GM18870 (cell line): ENCODE measurements at regions not wholly inside any gene's neighbourhood (a gene's known extent, or its start where the extent isn't known, plus 50 kb on each side); places are given as distances from the start of the nearest gene placed in this dataset.

ENCODE experiments used
- ATAC-seq: cut with Tn5 transposase; IDR thresholded peaks from one replicate; pipeline ENCODE4 v1.9.1; 2021; ENCODE audit warnings: moderate library complexity; ENCODE audit not compliant: unreplicated experiment

DNA sequence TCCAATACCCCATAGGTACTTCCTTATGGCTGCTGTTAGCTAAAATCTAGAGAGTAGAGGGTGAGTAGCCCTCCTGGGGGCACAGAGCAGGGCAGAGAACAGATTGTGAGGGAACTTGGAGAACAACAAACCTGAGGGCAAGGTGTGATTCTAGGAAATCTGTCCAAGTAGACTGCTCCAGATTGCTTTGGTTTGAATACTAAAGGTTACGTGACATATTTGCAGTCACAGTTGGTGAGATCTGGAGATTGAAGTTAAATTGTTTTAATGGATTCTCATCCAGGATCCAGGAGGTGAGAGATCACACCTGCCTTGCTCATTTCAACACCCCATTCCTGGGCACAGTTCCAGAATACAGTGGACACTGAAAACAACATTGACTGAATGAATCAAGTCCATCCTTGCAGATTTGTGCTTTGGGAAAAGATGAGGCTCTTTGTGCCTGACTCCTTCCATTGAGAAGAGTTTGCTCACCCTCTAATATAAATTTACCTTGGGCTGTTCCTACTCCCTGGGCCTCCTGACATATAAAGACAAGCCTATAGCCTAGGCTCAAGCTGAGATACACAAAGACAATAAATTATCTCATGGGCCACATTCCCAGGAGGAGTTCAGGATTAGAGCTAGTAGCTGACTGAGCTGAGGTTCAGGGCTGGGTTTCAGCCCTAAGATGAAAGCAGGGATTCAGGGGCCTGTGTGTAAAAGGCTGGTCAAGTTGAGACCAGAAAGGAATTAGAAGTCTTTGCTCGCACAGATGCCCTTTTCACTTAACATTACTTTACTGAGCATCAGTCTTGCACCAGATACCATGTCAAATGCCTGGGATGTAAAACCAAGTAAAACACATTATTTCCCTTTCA is 400.9 kb upstream of the MCTP2 start:
- no peak for ATAC-seq

DNA sequence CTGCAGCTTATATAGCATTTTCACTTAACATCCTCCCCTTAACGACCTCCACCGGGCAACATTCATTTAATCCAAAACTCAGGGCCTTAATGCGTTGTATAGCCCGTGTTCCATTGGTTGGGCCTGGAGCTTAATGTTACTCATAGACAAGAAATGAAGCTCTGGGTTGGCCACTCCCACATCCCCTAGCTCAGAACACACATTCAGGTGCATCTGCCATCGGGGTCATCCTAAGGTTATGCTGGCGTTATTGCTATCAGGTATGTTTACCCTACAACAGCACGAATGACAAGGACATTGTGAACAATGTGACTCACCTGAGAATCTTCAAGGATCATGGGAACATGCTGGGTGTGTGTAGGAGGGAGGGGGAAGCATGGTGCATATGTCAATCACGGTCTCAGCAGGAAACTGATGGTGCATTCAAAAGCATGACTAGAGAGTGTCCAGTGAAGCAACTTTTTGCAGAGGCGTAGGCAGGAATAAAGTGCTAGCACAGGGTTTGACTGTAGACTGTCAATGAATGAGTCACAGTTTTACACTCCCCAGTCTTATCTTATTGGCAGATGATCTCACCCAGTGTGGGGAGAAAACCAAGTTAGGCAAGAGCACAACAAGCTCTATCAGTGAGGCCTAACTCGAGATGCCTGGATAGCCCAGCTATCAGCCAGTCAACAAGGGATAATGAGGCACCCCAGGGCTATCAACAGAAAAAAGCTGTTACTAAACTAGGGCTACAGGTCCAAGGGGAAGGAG is 402.1 kb upstream of the MCTP2 start:
- ATAC-seq: peak; percentile 61

DNA sequence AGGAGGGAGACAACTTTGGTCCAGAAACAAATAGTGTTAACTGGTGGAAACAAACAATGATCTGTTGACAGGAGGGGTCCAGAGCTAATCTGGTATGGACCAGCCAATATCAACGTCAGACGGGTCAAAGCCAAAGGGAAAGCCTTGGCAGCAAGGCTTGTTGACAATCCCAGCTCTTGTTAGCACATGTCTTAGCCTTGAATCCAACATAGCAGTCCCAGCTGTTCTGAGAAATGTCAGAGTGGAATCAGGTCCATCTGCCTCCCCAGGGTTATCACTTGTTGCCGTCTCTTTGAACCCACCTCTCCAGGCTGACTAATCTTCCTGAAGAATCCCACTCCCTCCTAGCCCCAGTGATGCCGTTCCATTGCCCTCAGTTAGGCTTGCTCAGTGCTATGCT is 404.6 kb upstream of the MCTP2 start:
- no peak for ATAC-seq

DNA sequence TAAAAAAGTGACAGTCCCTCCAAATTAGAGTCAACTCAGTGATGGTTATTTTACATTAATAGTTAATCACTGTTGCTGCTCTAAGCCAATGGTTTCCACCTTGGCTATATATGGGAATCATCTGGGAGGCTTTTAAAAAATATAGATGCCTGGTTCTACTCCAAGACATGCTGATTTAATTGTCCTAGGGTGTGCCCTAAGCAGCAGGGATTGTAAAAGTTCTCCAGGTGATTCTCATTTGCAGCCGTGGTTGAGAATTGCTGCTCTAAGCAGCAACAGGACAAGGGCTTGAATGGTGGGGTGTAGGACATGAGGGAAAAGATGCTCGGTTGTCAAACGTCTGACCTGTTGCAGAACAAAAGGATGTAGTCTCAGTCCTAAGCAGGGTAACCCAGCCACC is 405.1 kb upstream of the MCTP2 start:
- no peak for ATAC-seq

DNA sequence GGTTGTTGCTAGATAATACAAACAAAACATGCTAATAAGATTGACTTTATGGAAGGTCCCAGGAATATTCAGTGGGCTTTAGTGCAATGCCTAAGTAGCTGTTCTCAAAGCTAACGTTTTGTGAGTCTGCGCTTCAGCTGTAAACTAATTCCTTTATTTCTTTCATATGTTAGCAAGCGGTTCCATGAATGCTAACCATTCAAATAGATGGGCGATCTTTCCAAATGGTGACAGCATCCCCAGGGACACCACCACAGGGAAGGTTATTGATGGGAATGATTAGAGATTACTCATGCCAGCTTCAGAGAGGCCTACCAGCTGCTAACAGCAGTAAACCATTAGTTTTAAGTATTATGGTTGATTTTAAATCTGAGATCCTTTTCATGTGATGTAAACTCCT is 405.7 kb upstream of the MCTP2 start:
- no peak for ATAC-seq

DNA sequence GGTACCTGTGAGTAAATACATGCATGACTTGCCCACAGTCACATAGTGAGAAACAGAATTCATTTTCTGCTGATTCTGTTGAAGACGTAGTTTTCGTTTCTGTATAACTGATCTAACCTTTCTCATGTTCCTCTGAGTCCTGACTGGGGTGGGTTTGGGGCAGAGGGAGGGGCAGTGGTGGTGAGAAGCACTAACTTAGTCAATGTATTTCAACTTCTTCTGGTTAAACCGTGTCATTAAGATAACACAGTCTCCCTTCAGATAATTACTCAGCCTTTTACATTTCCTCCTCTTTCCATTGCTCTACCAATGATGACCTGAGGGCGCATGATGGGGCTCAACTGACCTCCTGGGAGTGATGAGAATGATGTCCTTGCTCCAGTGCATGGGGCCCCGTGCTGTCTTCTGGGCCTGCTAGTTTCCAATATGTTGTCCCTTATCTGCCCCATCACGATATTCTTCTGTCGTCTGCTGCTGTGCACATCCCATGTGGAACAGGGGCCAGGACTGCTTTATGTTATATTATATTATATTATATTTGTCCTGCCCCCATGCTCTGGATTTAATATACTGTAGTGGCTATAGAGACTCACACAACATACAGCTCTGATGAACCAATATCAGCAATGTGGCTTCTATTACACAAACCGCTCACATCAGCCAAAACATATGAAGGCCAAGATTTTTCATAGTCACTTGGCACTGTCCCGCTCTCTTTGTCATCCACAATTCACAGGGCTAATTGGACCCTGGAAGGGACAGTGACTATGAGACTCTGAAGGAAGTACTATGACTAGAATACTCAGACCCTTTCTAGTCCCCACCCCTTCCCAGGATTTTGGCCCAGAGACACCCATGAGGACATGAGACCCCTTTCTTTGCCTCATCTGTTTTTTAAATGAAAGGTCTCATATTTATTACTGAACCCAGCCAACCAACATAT is 407.1 kb upstream of the MCTP2 start:
- ATAC-seq: no peak

DNA sequence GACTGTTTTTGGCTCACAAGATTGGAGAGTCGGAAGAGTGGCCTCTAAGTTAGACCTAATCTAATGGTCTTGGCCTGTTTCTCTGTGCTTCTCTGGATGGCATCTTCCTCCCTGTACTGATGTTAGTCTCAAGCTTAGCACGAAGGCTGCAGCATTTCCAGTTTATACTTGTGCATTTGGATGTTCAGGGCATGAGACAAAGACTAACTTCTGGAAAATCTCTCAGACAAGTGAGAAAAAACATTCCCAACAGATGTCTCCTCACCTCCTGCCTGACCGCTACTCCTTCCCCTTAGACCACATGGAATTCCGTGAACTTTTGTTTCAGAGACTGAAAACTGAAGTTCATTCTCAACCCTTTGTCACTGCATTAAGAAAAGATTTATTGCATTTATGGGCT is 410.8 kb upstream of the MCTP2 start:
- no peak for ATAC-seq

DNA sequence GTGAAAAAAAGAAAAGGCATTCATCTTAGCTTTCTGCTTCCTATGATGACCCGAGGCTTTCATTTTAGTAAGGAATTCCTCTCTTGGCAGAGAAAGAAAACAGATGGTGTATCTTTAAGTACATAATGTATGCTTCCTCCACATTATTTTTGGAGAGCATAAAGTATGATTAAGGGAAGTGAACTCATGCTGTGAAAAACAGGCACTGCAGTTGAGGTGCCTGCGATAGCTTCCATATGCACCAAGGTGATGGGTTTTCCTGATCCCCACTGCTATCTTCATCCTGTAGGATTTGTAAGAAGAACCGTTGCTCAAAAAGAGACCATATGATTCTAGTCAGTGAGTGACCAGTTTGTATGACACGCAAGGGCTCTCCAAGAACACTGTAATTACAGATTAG is 411.5 kb upstream of the MCTP2 start:
- no peak for ATAC-seq

DNA sequence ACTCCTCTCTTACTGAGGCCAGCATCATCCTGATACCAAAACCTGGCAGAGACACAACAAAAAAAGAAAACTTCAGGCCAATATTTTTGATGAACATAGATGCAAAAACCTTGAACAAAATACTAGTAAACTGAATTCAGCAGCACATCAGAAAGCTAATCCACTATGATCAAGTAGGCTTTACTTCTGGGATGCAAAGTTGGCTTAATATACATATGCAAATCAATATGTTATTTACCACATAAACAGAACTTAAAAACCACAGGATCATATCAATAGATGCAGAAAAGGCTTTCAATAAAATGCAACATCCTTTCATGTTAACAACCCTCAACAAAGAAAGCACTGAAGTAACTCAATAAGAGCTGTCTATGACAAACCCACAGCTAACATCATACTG is 414.5 kb upstream of the MCTP2 start:
- no peak for ATAC-seq

DNA sequence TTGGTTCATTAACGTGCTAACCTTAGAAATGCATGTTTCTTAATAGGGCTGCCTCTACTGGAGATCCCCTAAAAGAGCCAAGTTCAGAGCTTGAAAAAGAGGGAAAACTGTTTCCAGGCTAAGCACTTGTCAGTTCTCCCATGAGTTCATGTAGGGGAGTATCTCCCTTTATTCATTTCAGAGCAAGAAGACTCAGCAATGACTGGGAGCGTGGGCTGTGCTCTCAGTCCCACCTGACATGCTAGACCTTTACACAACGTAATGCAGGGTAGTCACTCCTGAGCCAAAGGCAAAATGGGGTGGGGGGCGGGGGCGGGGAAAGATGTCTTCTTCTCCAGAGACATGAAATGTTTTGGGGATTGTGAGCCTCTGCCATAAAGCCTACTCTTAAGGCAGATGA is 420.1 kb upstream of the MCTP2 start:
- ATAC-seq: no peak

DNA sequence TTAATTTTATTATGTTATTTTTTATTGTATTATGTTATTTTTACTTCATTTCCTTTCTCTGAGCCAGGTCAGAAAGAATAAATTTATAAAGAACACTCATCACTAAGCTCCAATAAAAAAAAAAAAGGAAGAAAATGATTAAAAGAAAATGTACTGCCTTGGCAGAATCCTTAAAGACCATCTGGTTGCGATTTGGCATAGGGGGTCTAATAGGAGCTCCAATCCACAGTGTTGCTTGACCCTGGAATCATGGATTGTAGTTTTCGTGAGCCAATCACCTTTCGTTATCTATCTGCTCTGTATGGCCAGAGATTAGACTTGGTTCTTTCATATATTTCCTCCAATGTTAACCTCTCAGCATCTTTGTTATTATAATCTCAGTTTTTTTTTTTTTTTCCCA is 421.8 kb upstream of the MCTP2 start:
- ATAC-seq: no peak

DNA sequence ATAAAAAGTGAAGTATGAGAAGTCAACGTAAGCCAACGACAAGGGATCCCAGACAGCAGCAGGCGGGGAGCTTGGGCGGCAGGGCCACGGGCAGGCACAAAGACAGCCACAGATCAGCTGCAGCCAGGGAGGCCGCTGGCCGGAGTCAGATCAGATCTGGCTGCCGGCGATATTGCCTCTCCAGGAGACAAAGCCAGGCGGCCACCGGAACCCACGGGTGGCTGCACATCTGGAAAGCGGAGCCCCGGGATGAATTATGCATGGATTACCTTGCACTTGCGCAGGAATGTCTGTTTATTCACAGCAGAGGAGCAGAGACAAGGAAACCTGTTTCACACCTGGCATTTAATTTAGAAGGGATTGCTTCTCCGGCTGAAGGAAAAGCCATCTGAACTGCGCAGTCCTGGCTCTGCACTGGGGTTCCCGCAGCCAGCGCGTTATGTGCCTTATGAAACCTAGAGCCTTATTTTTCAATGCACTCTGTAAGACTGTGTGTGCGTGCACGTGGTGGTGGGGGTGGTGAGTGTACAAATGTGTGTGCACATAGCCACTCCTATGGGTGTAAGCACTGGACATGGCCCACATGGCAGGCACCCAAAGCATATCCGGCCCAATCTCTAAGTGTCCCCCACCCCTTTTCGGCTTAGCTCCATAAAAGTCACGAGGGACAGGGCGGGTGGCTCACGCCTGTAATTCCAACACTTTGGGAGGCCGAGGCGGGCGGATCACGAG is 427.8 kb upstream of the MCTP2 start:
- ATAC-seq: no peak

DNA sequence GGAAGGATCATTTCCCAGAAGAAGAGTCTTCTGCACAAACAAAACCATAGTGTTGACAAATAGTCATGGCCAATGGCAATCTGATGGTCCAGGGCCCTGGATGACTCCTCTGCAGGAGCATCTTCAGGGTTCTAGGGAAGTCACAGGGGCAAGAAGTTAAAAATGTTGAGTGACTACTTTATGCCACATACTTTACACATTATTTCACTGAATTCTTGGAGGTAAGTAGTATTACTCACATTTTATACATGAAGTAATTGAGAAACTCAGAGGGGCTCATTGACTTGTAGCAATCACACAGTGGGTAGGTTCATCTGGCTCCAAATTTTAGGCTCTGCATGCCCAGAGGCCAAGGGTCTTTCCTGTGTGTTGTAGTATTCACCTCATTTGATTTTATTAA is 430.2 kb upstream of the MCTP2 start:
- ATAC-seq: no peak

DNA sequence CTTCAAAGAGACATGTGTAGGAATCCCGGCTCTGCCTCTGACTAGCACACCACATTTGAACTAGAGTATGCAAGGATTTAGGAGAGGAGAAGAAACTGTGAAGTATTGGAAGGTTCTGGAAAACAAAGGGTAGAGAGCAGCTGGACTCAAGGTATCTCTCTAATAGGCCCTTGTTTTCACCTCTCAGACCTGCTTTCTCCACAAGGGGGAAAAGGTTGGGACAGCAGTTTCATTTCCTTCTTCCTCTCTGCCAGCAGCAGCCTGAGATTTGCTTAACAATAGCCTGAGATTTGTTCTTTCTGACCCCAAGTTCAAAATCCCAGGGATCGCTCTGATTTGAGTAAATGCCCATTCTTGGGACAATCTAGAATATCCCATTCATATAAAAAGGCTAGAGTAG is 430.6 kb upstream of the MCTP2 start:
- no peak for ATAC-seq

DNA sequence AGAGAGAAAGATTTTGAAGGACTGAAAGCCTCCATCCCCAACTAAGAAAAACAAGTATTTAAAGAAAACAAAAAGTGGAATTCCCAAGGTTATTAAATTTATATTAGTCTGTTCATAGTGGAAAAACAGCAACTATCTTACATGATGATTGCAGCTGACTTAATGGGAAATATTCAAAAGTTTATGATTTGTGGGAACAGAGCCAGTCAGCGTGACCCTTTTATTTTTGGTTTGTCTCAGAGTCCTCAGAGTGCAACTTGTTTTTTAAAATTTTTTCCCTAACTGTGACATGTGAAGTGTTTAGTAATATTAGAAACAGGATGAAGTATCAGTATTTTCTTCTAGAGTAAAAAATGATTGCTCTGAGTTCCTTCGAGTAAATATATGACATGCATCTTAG is 441.9 kb upstream of the MCTP2 start:
- ATAC-seq: no peak

DNA sequence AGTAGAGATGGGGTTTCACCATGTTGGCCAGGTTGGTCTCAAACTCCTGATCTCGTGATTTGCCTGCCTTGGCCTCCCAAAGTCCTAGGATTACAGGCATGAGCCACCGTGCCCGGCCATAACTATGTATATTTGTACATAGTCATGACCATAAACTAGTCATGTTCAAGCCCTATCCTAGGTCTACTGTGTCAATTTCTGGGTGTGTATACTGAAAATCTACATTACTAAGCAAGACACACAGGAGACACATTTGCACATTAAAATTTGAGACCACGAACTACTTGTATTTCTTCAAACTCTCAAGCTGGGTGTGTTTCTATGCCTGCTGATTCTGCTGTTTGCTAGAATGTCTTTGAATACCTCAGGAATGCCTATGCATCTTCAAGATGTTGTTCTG is 451.3 kb upstream of the MCTP2 start:
- ATAC-seq: no peak

DNA sequence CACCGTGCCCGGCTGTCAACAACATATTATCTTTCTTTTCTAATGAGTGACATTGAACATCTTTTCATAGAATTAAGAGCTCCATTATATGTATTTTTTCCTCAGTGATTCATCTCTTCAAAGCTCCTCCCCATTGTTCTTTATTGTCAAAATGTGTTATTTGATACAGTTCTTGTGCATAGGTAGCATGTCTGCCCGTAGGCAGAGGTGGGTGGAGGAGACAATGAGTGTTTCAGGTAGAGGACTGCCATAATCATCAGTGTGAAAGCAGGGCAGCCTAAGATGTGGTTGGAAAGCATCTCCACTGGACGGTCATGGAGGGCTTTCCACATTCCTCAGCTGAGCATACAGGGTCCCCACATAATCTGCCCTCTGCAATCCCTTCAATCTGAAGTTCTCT is 452.0 kb upstream of the MCTP2 start:
- ATAC-seq: no peak

DNA sequence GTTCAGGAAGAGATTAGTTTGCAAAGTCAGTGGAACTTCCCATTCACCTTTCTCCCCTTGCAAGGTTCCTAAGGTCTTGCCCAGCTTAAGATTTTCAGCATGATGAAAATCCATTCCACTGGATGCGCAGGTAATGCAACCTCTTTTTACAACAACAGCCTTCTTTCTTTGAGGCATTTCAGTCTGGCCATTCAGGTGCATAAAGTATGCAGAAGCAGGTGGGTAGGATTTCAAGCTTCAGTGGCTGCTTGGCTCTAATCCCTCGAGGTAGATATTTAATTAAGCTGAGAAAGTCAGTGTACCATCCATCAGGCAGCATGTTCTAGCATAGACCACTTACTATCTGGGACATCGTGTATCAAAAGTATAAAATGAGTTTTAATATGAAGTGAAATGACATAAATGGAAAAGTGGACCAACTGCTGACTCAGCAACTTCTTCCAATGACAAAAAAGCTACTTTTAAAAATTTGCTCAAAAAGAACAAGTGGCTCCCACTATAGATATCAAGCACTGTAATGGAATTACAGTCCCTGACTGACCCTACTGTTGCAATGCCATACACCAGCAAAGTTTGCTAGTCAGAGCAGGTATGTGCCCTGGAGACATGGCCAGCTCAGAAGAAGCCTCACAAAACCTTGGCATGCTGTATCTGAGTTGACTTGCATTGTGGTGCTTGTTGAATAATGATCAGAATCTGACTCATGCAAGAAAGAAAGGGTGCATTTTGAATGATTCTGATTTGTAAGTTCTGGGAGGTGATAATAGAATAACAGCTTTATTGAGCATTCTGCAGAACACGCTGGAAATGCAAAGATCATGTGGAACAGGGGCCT is 459.9 kb upstream of the MCTP2 start:
- ATAC-seq: no peak

DNA sequence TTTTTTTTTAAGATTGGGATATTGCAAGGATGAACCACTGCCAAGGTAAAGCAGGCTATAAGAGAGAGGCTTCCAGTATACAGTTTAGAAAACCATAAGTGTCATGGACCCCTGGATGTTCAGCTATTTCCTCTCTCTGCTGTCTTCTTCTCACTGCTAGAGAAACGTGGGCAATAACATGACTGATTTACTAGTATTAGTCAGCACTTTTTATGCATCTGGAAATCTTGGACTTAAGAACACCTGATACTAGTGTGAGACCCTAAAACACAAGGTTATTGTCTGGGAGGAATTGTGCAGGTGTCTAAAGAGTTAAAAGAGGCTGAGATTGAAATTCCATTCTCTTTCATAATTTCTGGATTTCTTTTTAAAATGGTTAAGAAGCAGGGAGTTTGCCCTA is 460.6 kb upstream of the MCTP2 start:
- no peak for ATAC-seq

DNA sequence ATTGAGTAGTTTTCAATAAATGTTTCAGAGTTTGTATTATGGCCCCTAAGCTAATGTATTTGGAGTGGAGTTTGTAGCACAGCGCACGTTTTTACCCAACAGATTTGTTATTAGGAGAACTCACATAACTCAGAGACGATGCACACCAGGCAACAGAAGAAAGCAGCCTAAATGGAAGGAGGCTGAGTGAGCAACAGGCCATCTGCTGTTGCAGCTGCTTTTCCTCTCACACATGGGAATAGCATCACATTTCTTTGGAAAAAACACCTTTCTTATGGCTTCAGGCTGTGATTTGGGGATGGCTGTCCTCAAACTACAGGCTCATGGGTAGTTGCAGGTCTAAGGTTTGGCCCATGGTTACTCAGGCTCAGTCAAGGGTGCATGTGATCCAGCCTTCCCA is 469.3 kb upstream of the MCTP2 start:
- ATAC-seq: no peak
